ENCODE measurements at regions not wholly inside any gene's neighbourhood (a gene's known extent, or its start where the extent isn't known, plus 50 kb on each side); places are given as distances from the start of the nearest gene placed in this dataset.

GRCh38 chr1:102315096-102315495 lies 318.4 kb upstream of the OLFM3 start:
- Mint-ChIP-seq H3K4me3 (no peak overlapping the region), H3K36me3 (ENCODE audit: insufficient read depth in 1 of 3, low read depth in 3 of 3) (peaks cover 0 to 22% (median 5%) of the 10 kb centered on the region in 3 experiments; a peak in 4 of 7 replicates), H3K9me3 (peaks cover 24 to 27% of the 10 kb centered on the region in 2 experiments), H3K27me3 (ENCODE audit: low read depth) (no peaks in the 10 kb centered on the region), H3K4me1 (no peaks in the 10 kb centered on the region), H3K27ac (no peak overlapping the region)
- Histone ChIP-seq H3K27ac (ENCODE audit: insufficient read length, low read depth, low read length) (no peak overlapping the region), H2AFZ (ENCODE audit: low read length) (no peak overlapping the region), H3K18ac (ENCODE audit: insufficient read length, low read depth, low read length) (no peak overlapping the region), H3K79me2 (ENCODE audit: insufficient read depth, low read length) (no peaks in the 10 kb centered on the region), H3T11ph (ENCODE audit: low read length) (no peak overlapping the region), H4K91ac (ENCODE audit: insufficient read length, low read depth, low read length) (no peak overlapping the region), H4K5ac (ENCODE audit: insufficient read length, low read depth, low read length) (no peak overlapping the region), H3K79me1 (ENCODE audit: insufficient read depth, low read depth, low read length, poor library complexity, severe bottlenecking) (no peaks in the 10 kb centered on the region), H3K27me3 (ENCODE audit: insufficient read depth, low read length) (no peaks in the 10 kb centered on the region), H3K4ac (ENCODE audit: low read depth, low read length) (no peak overlapping the region), H3K9ac (ENCODE audit: extremely low read depth, insufficient read length, low read length) (no peak overlapping the region), H2BK120ac (ENCODE audit: low read depth, low read length, poor library complexity, severe bottlenecking) (no peak overlapping the region), H2BK5ac (ENCODE audit: insufficient read length, low read length) (no peak overlapping the region), H4K20me1 (ENCODE audit: control insufficient read depth, insufficient read depth, insufficient read length) (no peaks in the 10 kb centered on the region), H3K23me2 (ENCODE audit: insufficient read length, low read depth, low read length, poor library complexity, severe bottlenecking) (no peaks in the 10 kb centered on the region), H2BK12ac (ENCODE audit: insufficient read length, low read depth, low read length) (no peak overlapping the region), H4K8ac (replicated peaks; ENCODE audit: insufficient read length, low read depth, low read length) (no peak overlapping the region), H3K4me2 (ENCODE audit: insufficient read depth, insufficient read length, low read length) (no peak overlapping the region), H2BK15ac (ENCODE audit: low read depth, low read length) (no peak overlapping the region), H2AK5ac (ENCODE audit: insufficient read length, low read length) (no peak overlapping the region), H3K56ac (ENCODE audit: insufficient read length, low read depth, low read length) (no peak overlapping the region), H3K9me3 (ENCODE audit: control insufficient read depth, low read depth, low read length) (no peaks in the 10 kb centered on the region), H2BK20ac (ENCODE audit: low read depth, low read length, poor library complexity, severe bottlenecking) (no peak overlapping the region), H3K14ac (ENCODE audit: insufficient read depth, low read length) (no peak overlapping the region), H3K23ac (ENCODE audit: insufficient read length, low read depth, low read length) (no peak overlapping the region), H3K4me1 (ENCODE audit: insufficient read depth, low read length) (no peaks in the 10 kb centered on the region)
- TF ChIP-seq, protein P1, sequence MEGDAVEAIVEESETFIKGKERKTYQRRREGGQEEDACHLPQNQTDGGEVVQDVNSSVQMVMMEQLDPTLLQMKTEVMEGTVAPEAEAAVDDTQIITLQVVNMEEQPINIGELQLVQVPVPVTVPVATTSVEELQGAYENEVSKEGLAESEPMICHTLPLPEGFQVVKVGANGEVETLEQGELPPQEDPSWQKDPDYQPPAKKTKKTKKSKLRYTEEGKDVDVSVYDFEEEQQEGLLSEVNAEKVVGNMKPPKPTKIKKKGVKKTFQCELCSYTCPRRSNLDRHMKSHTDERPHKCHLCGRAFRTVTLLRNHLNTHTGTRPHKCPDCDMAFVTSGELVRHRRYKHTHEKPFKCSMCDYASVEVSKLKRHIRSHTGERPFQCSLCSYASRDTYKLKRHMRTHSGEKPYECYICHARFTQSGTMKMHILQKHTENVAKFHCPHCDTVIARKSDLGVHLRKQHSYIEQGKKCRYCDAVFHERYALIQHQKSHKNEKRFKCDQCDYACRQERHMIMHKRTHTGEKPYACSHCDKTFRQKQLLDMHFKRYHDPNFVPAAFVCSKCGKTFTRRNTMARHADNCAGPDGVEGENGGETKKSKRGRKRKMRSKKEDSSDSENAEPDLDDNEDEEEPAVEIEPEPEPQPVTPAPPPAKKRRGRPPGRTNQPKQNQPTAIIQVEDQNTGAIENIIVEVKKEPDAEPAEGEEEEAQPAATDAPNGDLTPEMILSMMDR (conservative IDR thresholded peaks at IDR 0.05), result no peak
- no peak for DNase-seq
